AG04450 (cell line): ENCODE measurements at regions not wholly inside any gene's neighbourhood (a gene's known extent, or its start where the extent isn't known, plus 50 kb on each side); places are given as distances from the start of the nearest gene placed in this dataset.

ENCODE experiments used
- CTCF ChIA-PET: fragments of 300-600, 350-600 bp; formaldehyde crosslinking; extraction: SDS; loops from one replicate; lab custom pipeline; 2022; ENCODE audit warnings: antibody characterized with exemption, inconsistent platforms; lab: Charles Lee
- POLR2A ChIA-PET: fragments of 350-600 bp; formaldehyde crosslinking; extraction: SDS; loops from one replicate; lab custom pipeline; 2021; ENCODE audit warnings: antibody characterized with exemption, inconsistent platforms; lab: Yijun Ruan, JAX
- DNase-seq: peaks from one replicate; pipeline ENCODE4 v3.0.0-alpha.2; 2011; ENCODE audit warnings: low read depth, low spot score
- H3K27ac ChIP-seq: one replicate; pipeline ENCODE4 v1.5.1; 2012; ENCODE audit warnings: low read depth, low read length, control low read depth
- H3K27me3 ChIP-seq: one replicate; pipeline ENCODE4 v1.6.0; 2012; ENCODE audit warnings: low read length; ENCODE audit not compliant: control insufficient read depth, insufficient read depth
- H3K4me3 ChIP-seq: 2 replicates; pipeline ENCODE4 v1.5.1; 2011; ENCODE audit warnings: mild to moderate bottlenecking, low read depth, low read length, control low read depth
- H3K9me3 ChIP-seq: 2 replicates; pipeline ENCODE4 v1.5.1; 2012; ENCODE audit warnings: low read length; ENCODE audit not compliant: control insufficient read depth, insufficient read depth
- TF ChIP-seq, protein P1 (sequence below): IDR thresholded peaks from 2 replicates; pipeline ENCODE4 v1.5.1; 2011; ENCODE audit warnings: low read depth, low read length, control low read depth, inconsistent platforms

DNA sequence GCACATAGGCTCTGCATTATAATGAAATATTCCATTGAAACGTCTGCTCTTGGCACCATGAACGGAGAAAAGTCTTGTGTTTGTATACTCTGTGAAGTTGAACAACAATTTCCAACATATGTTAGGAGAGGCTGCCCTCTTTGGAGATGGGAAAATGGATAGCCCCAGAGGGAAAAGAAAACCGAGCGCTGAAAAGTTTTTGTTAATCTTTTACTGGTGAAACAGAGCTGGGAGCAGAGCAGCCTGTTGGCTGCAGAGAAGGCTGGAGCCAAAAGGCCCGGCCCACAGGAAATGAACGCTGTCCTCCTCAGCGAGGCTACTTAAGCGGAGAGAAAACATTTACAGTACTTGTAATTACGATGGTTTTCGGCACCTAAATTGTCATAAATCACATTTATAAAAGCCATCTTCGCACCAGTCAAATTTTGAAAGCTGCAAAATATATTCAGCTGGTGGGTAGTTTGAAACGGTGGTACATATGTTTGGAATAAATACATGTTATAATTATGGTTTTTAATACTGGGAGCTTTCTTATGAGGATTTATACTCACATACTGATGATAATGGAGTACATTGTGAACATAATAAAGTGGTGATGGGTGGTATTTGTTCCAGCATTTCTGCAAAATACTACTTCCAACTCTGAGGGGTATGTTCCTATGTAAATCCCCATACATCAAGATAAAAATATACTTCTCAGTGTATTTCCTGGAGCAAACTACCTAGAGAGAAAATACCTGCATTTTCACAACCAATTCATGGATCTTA is 129.6 kb upstream of the CNTLN start:
- H3K27me3 ChIP-seq: no peaks in the 10 kb centered on the region
- ChIA-PET CTCF (interaction anchor here (1.2 to 2.2 kb wide), 3 partner anchors 19 to 458 kb away, joined by 3 to 6 read pairs (median 4); no protein-coding TSS in a partner anchor), POLR2A (interaction anchor here (0.8 to 1.3 kb wide), 5 partner anchors 8 to 300 kb away, joined by 3 to 4 read pairs (median 3); no protein-coding TSS in a partner anchor)
- no peaks in the 10 kb centered on the region for H3K9me3 ChIP-seq
- peak; percentile 51 for DNase-seq
- TF ChIP-seq, protein P1, sequence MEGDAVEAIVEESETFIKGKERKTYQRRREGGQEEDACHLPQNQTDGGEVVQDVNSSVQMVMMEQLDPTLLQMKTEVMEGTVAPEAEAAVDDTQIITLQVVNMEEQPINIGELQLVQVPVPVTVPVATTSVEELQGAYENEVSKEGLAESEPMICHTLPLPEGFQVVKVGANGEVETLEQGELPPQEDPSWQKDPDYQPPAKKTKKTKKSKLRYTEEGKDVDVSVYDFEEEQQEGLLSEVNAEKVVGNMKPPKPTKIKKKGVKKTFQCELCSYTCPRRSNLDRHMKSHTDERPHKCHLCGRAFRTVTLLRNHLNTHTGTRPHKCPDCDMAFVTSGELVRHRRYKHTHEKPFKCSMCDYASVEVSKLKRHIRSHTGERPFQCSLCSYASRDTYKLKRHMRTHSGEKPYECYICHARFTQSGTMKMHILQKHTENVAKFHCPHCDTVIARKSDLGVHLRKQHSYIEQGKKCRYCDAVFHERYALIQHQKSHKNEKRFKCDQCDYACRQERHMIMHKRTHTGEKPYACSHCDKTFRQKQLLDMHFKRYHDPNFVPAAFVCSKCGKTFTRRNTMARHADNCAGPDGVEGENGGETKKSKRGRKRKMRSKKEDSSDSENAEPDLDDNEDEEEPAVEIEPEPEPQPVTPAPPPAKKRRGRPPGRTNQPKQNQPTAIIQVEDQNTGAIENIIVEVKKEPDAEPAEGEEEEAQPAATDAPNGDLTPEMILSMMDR: no peak
- H3K4me3 ChIP-seq: peak overlapping the region; percentile 42
- peak overlapping the region; percentile 58 for H3K27ac ChIP-seq

DNA sequence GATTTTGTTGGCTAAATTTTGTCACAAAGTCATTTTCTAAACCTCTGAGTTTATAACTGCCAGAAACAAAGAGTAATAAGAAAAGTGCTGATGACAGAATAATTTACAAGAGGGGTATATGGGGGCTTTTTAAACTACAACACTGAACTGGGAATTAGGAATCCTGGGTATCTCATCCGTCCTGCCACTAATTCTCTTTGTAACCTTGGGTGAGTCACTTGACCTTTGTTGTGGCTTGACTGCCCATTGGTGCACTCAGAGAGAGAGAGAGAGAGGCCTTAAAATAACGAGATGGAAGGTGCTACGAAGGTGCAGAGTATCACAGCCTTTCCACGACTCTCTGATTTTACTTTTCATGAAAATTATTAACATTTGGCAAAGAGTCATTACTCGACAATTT is 130.3 kb upstream of the CNTLN start:
- ChIA-PET CTCF (interaction anchor here (1.4 to 2.2 kb wide), 3 partner anchors 12 to 458 kb away, joined by 3 to 6 read pairs (median 3); no protein-coding TSS in a partner anchor), POLR2A (interaction anchor here (0.8 to 1.3 kb wide), 3 partner anchors 9 to 133 kb away, joined by 3 to 4 read pairs (median 3); no protein-coding TSS in a partner anchor)
- Histone ChIP-seq H3K9me3 (no peaks in the 10 kb centered on the region), H3K4me3 (no peak overlapping the region), H3K27me3 (no peaks in the 10 kb centered on the region), H3K27ac (no peak overlapping the region)
- TF ChIP-seq, protein P1: no peak
- no peak for DNase-seq

DNA sequence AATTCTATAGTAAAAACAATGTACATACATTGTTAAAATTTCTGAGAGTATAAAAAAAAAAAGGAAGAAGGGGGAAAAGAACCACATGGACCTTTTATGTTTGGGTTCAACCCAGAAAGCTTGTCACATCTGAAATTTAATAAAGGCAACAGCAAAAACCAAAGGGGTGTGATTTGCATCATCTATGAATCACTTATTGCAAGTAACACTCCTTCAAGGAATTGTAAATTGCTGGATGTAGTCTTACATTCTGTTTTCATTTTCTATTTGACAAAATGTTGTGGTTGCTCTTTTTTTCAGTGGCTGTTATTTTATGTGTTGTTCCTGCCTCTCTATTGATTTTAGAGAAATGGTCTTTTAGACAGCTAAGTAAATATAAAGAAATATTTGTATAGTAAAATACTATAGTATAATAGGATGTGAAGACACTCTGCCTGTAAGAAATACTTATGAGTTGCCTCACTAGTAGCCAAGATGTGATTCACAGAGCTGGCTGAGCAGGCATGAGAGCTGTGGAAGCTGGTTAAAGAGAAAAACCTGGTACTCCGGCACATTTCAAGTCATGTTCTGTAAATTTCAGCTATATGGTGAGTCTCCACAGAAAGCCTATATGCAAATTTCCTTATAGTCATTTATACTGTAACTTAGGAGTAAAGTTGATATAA is 131.1 kb upstream of the CNTLN start:
- Histone ChIP-seq H3K27ac (no peak overlapping the region), H3K9me3 (no peaks in the 10 kb centered on the region; the same call in 1 of the 2 replicates), H3K4me3 (no peak overlapping the region), H3K27me3 (no peaks in the 10 kb centered on the region)
- POLR2A ChIA-PET: interaction anchor here (0.8 kb wide), 1 partner anchor 40 kb away, joined by 3 read pairs; no protein-coding TSS in a partner anchor
- DNase-seq: no peak
- TF ChIP-seq, protein P1: no peak
- CTCF ChIA-PET: interaction anchor here (1.4 to 2.2 kb wide), 2 partner anchors 11 to 17 kb away, joined by 3 to 6 read pairs; no protein-coding TSS in a partner anchor

DNA sequence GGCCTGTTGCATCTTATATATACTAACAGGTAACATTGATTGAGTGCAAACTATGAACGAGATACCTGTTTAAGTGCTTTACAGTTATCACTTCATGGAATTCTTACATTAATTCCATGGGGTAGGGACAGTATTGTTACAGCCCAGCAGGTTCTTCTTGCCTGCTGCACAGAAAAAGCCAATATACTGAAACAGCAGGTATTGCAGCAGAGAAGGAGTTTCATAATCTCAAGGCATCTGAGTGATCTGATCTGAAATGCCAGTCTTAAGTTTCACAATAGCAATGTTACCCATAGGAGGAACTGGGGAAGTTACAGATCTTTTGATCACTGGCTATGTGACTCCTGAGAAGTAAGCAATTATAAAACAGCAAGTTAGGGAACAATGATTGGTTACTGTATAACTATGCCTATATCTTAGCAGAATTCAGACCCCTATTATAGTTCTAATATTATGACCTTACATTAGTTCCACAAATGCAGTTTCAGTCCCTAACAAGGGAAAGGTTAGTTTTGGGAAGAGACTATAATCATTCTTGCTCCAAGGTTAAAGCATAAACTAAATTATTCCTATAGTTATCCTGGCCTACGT is 126.5 kb upstream of the BNC2 start:
- H3K4me3 ChIP-seq: no peak overlapping the region
- TF ChIP-seq, protein P1: no peak
- CTCF ChIA-PET: no interaction called here
- peaks cover 3% of the 10 kb centered on the region; the same call in 1 of the 2 replicates for H3K9me3 ChIP-seq
- POLR2A ChIA-PET: no interaction called here
- no peak overlapping the region for H3K27ac ChIP-seq
- H3K27me3 ChIP-seq: no peaks in the 10 kb centered on the region
- no peak for DNase-seq
